Nephron (organoid): ENCODE measurements at regions not wholly inside any gene's neighbourhood (a gene's known extent, or its start where the extent isn't known, plus 50 kb on each side); places are given as distances from the start of the nearest gene placed in this dataset.
A peak's percentile ranks its signal among the peaks of the same experiment; 100 is the strongest.
"Not testable (repeated sequence)": the region's sequence is repeated elsewhere in the genome, so short reads cannot be mapped to it uniquely, and the experiment has no call there.

Experiments used
- H3K27ac Mint-ChIP-seq, 3 experiments: 2 replicates each; pipeline ENCODE4 v1.8.0; 2020; ENCODE audit warnings: mixed read lengths in 3 of 3, mild to moderate bottlenecking in 2 of 3, moderate library complexity in 1 of 3
- H3K27me3 Mint-ChIP-seq: 2 replicates; pipeline ENCODE4 v1.8.0; 2021; ENCODE audit warnings: low read depth, mild to moderate bottlenecking, moderate library complexity, mixed read lengths
- H3K36me3 Mint-ChIP-seq: 2 replicates; pipeline ENCODE4 v1.8.0; 2020; ENCODE audit warnings: low read depth, mixed read lengths
- H3K4me1 Mint-ChIP-seq: 2 replicates; pipeline ENCODE4 v1.8.0; 2020; ENCODE audit warnings: mixed read lengths
- H3K4me3 Mint-ChIP-seq, 3 experiments: 2 replicates each; pipeline ENCODE4 v1.8.0; 2020; ENCODE audit warnings: mild to moderate bottlenecking in 3 of 3, mixed read lengths in 3 of 3, moderate library complexity in 2 of 3
- H3K9me3 Mint-ChIP-seq: 2 replicates; pipeline ENCODE4 v1.8.0; 2020; ENCODE audit warnings: mixed read lengths
- TF ChIP-seq, protein P1 (sequence below), 3 experiments: fragments of 200-600 bp; sonication (generic); IDR thresholded peaks; one replicate each; pipeline ENCODE4 v1.5.0; 2021; ENCODE audit warnings: antibody characterized with exemption in 3 of 3; ENCODE audit not compliant: unreplicated experiment in 3 of 3

DNA sequence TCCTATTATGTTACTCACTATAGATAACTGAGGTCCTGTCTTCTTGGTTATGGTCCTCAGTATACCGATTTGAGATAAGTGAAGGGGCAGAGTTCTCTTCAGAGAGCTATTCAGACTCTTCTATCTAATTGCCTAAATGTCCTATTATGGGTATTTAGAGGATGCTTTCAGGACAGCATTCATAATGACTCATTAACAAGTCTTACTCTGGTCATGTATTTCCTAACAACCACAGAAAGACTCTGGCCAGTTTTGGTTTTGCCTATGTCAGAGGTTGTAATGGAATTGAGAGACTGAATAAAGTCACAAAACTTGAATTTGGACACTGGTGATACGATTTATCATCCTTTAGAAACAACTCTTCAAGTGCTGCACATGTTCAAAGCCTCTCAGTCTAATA lies 1233.0 kb downstream of the JRKL start:
- Mint-ChIP-seq H3K9me3 (peaks cover 8% of the 10 kb centered on the region), H3K4me3 (no peak overlapping the region), H3K27ac (no peak overlapping the region), H3K27me3 (no peaks in the 10 kb centered on the region), H3K4me1 (no peaks in the 10 kb centered on the region), H3K36me3 (no peaks in the 10 kb centered on the region)
- TF ChIP-seq, protein P1, sequence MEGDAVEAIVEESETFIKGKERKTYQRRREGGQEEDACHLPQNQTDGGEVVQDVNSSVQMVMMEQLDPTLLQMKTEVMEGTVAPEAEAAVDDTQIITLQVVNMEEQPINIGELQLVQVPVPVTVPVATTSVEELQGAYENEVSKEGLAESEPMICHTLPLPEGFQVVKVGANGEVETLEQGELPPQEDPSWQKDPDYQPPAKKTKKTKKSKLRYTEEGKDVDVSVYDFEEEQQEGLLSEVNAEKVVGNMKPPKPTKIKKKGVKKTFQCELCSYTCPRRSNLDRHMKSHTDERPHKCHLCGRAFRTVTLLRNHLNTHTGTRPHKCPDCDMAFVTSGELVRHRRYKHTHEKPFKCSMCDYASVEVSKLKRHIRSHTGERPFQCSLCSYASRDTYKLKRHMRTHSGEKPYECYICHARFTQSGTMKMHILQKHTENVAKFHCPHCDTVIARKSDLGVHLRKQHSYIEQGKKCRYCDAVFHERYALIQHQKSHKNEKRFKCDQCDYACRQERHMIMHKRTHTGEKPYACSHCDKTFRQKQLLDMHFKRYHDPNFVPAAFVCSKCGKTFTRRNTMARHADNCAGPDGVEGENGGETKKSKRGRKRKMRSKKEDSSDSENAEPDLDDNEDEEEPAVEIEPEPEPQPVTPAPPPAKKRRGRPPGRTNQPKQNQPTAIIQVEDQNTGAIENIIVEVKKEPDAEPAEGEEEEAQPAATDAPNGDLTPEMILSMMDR (IDR thresholded peaks at IDR 0.05; ENCODE audit: unreplicated experiment in 3 of 3) = no peak

DNA sequence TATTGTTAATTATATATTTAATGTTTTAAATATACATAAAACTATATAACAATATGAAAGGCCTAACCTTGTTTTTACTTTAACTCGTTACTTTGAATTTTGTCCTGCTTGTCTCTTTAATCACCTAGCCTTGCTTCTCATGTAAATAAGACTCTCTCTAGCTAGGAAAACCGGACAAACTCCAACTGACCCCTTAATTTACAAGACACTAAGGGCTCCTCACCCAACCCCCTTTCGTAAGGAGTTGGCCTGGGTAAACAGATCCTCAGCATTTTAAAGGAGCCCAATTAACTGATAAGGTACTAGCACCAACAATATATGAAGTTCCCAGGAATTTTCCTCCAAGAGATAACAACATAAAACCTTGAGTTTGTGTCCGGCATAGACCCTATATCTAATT lies 1246.9 kb downstream of the JRKL start:
- H3K27ac Mint-ChIP-seq, H3K27me3 Mint-ChIP-seq, H3K4me1 Mint-ChIP-seq, H3K9me3 Mint-ChIP-seq, H3K4me3 Mint-ChIP-seq, H3K36me3 Mint-ChIP-seq: not testable (repeated sequence)

DNA sequence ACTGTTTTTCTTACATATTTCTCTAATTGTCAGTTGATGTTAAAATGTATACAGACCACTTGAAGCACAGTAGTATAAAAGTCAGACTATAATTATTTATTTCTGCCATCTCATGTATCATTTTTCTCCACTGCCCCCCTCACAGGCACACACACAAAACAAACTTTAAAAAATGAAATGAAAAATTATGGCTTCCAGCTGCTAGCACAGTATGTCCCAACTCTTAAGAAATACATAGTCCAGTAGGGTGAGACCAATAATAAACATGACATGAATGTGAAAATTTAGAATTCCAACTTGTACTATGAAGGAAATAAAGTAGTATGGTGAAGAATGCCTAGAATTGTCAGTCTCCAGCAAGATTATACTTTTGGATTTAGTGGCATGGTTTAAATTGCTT lies 1247.9 kb downstream of the JRKL start:
- TF ChIP-seq, protein P1 (IDR thresholded peaks at IDR 0.05; ENCODE audit: unreplicated experiment in 3 of 3) = no peak
- Mint-ChIP-seq H3K4me1 (peaks cover 5% of the 10 kb centered on the region), H3K9me3 (peaks cover 7% of the 10 kb centered on the region), H3K27ac (peak overlapping the region in 2 of 3 experiments; percentile 5 to 10), H3K36me3 (no peaks in the 10 kb centered on the region), H3K4me3 (no peak overlapping the region), H3K27me3 (peaks cover 7% of the 10 kb centered on the region)

DNA sequence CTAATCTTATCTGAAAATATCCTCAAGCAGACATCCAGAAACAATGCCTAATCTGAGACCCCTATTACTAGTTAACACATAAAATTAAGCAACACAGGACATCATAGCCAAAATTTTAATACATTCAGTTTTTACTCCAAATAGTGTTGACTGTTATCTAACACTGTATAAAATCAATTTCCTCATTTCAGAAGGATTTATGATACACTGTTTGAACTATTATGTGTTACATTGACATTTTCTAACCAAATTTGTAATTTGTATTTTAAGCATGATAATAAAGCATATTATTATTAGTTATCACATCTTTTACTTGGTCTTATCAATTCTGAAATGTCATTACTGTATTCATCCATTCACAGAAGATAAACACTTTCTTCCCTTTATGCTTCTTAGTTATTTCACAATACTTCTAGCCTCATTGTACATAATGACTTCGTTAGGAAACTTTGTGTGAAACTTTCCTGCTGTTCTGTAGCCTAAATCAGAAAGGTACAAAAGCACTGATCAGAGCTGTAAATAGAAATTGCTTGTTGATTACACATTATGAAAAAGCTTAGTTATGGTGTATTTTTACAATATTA lies 1248.9 kb downstream of the JRKL start:
- peaks cover 5% of the 10 kb centered on the region for H3K4me1 Mint-ChIP-seq

DNA sequence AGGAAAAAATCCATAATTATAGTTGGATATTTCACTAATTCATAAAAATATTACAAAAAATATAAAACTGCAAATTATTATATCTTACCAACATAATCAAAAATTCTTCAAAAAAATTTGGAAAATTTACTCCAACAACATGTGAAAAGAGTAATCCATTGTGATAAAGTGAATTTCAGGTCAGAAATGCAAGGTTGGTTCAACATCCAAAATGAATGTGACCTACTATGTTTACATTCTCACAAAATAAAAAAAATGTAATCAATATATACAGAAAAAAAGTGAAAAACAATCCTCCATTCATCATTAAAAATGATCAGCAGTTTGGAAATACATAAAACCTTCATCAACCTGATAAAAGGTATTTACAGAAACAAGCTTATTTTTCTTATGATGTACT lies 1252.2 kb downstream of the JRKL start:
- no peak overlapping the region for H3K27ac Mint-ChIP-seq
- H3K36me3 Mint-ChIP-seq = no peaks in the 10 kb centered on the region
- H3K4me1 Mint-ChIP-seq = peaks cover 5% of the 10 kb centered on the region
- H3K9me3 Mint-ChIP-seq = peaks cover 9% of the 10 kb centered on the region
- peaks cover 7% of the 10 kb centered on the region for H3K27me3 Mint-ChIP-seq
- TF ChIP-seq, protein P1 (IDR thresholded peaks at IDR 0.05; ENCODE audit: unreplicated experiment in 3 of 3) = no peak
- no peak overlapping the region for H3K4me3 Mint-ChIP-seq

More for the DNA sequence above, 1248.9 kb downstream of the JRKL start:
- TF ChIP-seq, protein P1 (IDR thresholded peaks at IDR 0.05; ENCODE audit: unreplicated experiment in 3 of 3) = no peak
- H3K4me3 Mint-ChIP-seq = no peak overlapping the region
- H3K27me3 Mint-ChIP-seq = peaks cover 7% of the 10 kb centered on the region
- peaks cover 7% of the 10 kb centered on the region for H3K9me3 Mint-ChIP-seq
- H3K27ac Mint-ChIP-seq = no peak overlapping the region
- H3K36me3 Mint-ChIP-seq = no peaks in the 10 kb centered on the region

DNA sequence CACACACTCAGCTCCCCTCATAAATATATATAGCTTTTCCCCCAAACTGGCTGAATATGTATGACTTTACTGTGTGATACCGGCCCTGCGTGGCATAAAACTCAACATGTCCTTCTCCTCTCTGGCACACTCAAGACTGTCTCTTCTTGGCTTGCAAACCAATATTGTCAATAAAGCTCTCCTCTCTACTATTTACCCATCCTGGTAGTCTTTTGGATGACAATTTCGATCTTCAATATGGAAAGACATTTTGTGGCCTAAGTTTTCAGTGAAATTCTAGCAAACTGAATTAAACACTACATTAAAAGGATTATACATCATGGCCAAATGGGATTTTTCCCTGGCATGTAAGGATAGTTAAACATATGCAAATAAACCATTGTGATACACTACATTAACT lies 1255.9 kb downstream of the JRKL start:
- Mint-ChIP-seq H3K27ac (no peak overlapping the region), H3K27me3 (no peaks in the 10 kb centered on the region), H3K4me3 (no peak overlapping the region), H3K9me3 (peaks cover 24% of the 10 kb centered on the region), H3K36me3 (no peaks in the 10 kb centered on the region), H3K4me1 (no peaks in the 10 kb centered on the region)
- TF ChIP-seq, protein P1 (IDR thresholded peaks at IDR 0.05; ENCODE audit: unreplicated experiment in 3 of 3) = no peak
